ENCODE measurements at regions not wholly inside any gene's neighbourhood (a gene's known extent, or its start where the extent isn't known, plus 50 kb on each side); places are given as distances from the start of the nearest gene placed in this dataset.
A peak's percentile ranks its signal among the peaks of the same experiment; 100 is the strongest.
"Not testable (repeated sequence)": the region's sequence is repeated elsewhere in the genome, so short reads cannot be mapped to it uniquely, and the experiment has no call there.

- DNase-seq (ENCODE audit: low read depth); H3K27me3 ChIP-seq (replicated peaks; ENCODE audit: control insufficient read depth, insufficient read depth, low read length): not testable (repeated sequence)
Measured at GRCh38 chr3:185306286-185306685, 52.4 kb upstream of the EHHADH start.

GRCh38 chr3:185306847-185307246 lies 53.0 kb upstream of the EHHADH start:
- Histone ChIP-seq H3K4me1 (ENCODE audit: control insufficient read depth, insufficient read depth, low read length) (no peaks in the 10 kb centered on the region), H3K36me3 (ENCODE audit: control insufficient read depth, insufficient read depth, low read length, severe bottlenecking) (peaks cover 5% of the 10 kb centered on the region), H3K9ac (ENCODE audit: low read length) (no peak overlapping the region), H3K27me3 (replicated peaks; ENCODE audit: control insufficient read depth, insufficient read depth, low read length) (no peaks in the 10 kb centered on the region), H3K9me3 (ENCODE audit: control insufficient read depth, low read length) (peaks cover 18% of the 10 kb centered on the region), H3K4me3 (ENCODE audit: low read length) (no peak overlapping the region)
- DNase-seq (ENCODE audit: low read depth), result no peak

More at GRCh38 chr3:185306286-185306685, 52.4 kb upstream of the EHHADH start:
- not testable (repeated sequence) for H3K36me3 ChIP-seq (ENCODE audit: control insufficient read depth, insufficient read depth, low read length, severe bottlenecking); H3K9ac ChIP-seq (ENCODE audit: low read length); H3K4me1 ChIP-seq (ENCODE audit: control insufficient read depth, insufficient read depth, low read length); H3K4me3 ChIP-seq (ENCODE audit: low read length)
- H3K9me3 ChIP-seq (ENCODE audit: control insufficient read depth, low read length), result peaks cover 18% of the 10 kb centered on the region

GRCh38 chr3:185308126-185308754 lies 54.4 kb upstream of the EHHADH start:
- Histone ChIP-seq H3K27me3 (replicated peaks; ENCODE audit: control insufficient read depth, insufficient read depth, low read length) (no peaks in the 10 kb centered on the region), H3K4me1 (ENCODE audit: control insufficient read depth, insufficient read depth, low read length) (no peaks in the 10 kb centered on the region), H3K4me3 (ENCODE audit: low read length) (no peak overlapping the region), H3K9me3 (ENCODE audit: control insufficient read depth, low read length) (peaks cover 18% of the 10 kb centered on the region), H3K9ac (ENCODE audit: low read length) (no peak overlapping the region), H3K36me3 (ENCODE audit: control insufficient read depth, insufficient read depth, low read length, severe bottlenecking) (peaks cover 5% of the 10 kb centered on the region)
- peak; percentile 70 for DNase-seq (ENCODE audit: low read depth)

GRCh38 chr3:185309302-185309701 lies 53.6 kb upstream of the MAP3K13 start:
- Histone ChIP-seq H3K4me1 (ENCODE audit: control insufficient read depth, insufficient read depth, low read length) (peaks cover 10% of the 10 kb centered on the region), H3K9me3 (ENCODE audit: control insufficient read depth, low read length) (peaks cover 18% of the 10 kb centered on the region), H3K9ac (ENCODE audit: low read length) (no peak overlapping the region), H3K4me3 (ENCODE audit: low read length) (no peak overlapping the region), H3K36me3 (ENCODE audit: control insufficient read depth, insufficient read depth, low read length, severe bottlenecking) (peaks cover 5% of the 10 kb centered on the region), H3K27me3 (replicated peaks; ENCODE audit: control insufficient read depth, insufficient read depth, low read length) (no peaks in the 10 kb centered on the region)
- no peak for DNase-seq (ENCODE audit: low read depth)

DNA sequence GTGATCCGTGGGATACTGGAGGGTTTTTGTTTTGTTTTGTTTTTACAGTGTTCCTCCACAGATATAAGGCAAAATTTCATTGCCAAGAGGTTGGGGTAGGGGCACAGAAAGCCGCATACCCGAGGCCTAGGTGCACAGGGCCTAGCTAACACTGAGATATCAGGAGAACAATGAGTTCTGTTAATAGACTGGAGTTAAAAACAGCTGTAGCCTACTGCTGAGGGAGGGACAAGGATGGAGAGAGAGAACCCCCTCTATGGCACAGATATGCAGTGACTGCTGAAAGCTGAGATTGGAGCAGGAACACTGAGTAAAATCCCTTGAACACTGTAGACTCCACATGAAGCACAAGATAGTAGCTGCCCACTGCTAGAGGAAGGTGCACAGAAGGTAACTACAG lies 53.1 kb upstream of the MAP3K13 start:
- no peak overlapping the region for H3K4me3 ChIP-seq (ENCODE audit: low read length)
- DNase-seq (ENCODE audit: low read depth), result no peak

GRCh38 chr3:185311991-185312390 lies 50.9 kb upstream of the MAP3K13 start:
- Histone ChIP-seq H3K4me1 (ENCODE audit: control insufficient read depth, insufficient read depth, low read length) (peaks cover 21% of the 10 kb centered on the region), H3K4me3 (ENCODE audit: low read length) (no peak overlapping the region), H3K9ac (ENCODE audit: low read length) (no peak overlapping the region), H3K27me3 (replicated peaks; ENCODE audit: control insufficient read depth, insufficient read depth, low read length) (no peaks in the 10 kb centered on the region), H3K9me3 (ENCODE audit: control insufficient read depth, low read length) (peaks cover 13% of the 10 kb centered on the region), H3K36me3 (ENCODE audit: control insufficient read depth, insufficient read depth, low read length, severe bottlenecking) (no peaks in the 10 kb centered on the region)
- no peak for DNase-seq (ENCODE audit: low read depth)

More for the DNA sequence above, 53.1 kb upstream of the MAP3K13 start:
- Histone ChIP-seq H3K9ac (ENCODE audit: low read length) (no peak overlapping the region), H3K27me3 (replicated peaks; ENCODE audit: control insufficient read depth, insufficient read depth, low read length) (no peaks in the 10 kb centered on the region), H3K4me1 (ENCODE audit: control insufficient read depth, insufficient read depth, low read length) (peaks cover 14% of the 10 kb centered on the region), H3K9me3 (ENCODE audit: control insufficient read depth, low read length) (peaks cover 18% of the 10 kb centered on the region), H3K36me3 (ENCODE audit: control insufficient read depth, insufficient read depth, low read length, severe bottlenecking) (peaks cover 5% of the 10 kb centered on the region)

Measured in adipocyte (in vitro differentiated cells).